Thoracic aorta (tissue), 2 donors: ENCODE measurements at regions not wholly inside any gene's neighbourhood (a gene's known extent, or its start where the extent isn't known, plus 50 kb on each side); places are given as distances from the start of the nearest gene placed in this dataset.

Experiments
- ATAC-seq: fragments of 150-250 bp; one replicate; pipeline ENCODE4 v1.8.0; 2017; ENCODE audit warnings: low read depth; ENCODE audit not compliant: insufficient number of reproducible peaks, low FRiP score
- DNase-seq: peaks from one replicate; pipeline ENCODE4 v3.0.0-alpha.2; 2020; ENCODE audit warnings: low spot score
- H3K27ac ChIP-seq, 2 donors: fragments of 200-600 bp; sonication (generic); 1 replicate in 1 of 2; 2 replicates in 1 of 2; pipeline ENCODE4 v1.5.1; 2016; ENCODE audit warnings: mild to moderate bottlenecking in 2 of 2, moderate library complexity in 2 of 2
- H3K27me3 ChIP-seq: fragments of 200-600 bp; sonication (generic); replicated peaks from 2 replicates; pipeline ENCODE4 v1.6.0; 2016; ENCODE audit warnings: mild to moderate bottlenecking; ENCODE audit not compliant: insufficient read depth
- H3K36me3 ChIP-seq: fragments of 200-600 bp; sonication (generic); one replicate; pipeline ENCODE4 v1.5.1; 2016
- H3K4me1 ChIP-seq, 2 donors: fragments of 200-600 bp; sonication (generic); 1 replicate in 1 of 2; 2 replicates in 1 of 2; pipeline versions ENCODE4 v1.5.1 to v1.6.0; 2016; ENCODE audit warnings: low read depth in 2 of 2, mild to moderate bottlenecking in 1 of 2; ENCODE audit not compliant: control insufficient read depth in 1 of 2
- H3K4me3 ChIP-seq: fragments of 200-600 bp; sonication (generic); 2 replicates; pipeline ENCODE4 v1.5.1; 2016; ENCODE audit warnings: mild to moderate bottlenecking
- H3K9me3 ChIP-seq: fragments of 200-600 bp; sonication (generic); 2 replicates; pipeline ENCODE4 v1.5.1; 2016
- CTCF ChIP-seq: fragments of 200-600 bp; sonication (generic); IDR thresholded peaks from one replicate; pipeline ENCODE4 v1.5.1; 2019; ENCODE audit warnings: antibody characterized with exemption

- H3K36me3 ChIP-seq: no peaks in the 10 kb centered on the region
- no peak for TF ChIP-seq CTCF
- H3K4me1 ChIP-seq: peaks cover 20 to 69% of the 10 kb centered on the region in 2 donors
- H3K4me3 ChIP-seq: no peak overlapping the region
- ATAC-seq (no peak), DNase-seq (no peak)
- H3K9me3 ChIP-seq: no peaks in the 10 kb centered on the region
- H3K27me3 ChIP-seq: no peaks in the 10 kb centered on the region
- H3K27ac ChIP-seq: no peak overlapping the region
These were observed 200.3 kb downstream of the SNX18 start for GRCh38 chr5:54717870-54718269.

DNA sequence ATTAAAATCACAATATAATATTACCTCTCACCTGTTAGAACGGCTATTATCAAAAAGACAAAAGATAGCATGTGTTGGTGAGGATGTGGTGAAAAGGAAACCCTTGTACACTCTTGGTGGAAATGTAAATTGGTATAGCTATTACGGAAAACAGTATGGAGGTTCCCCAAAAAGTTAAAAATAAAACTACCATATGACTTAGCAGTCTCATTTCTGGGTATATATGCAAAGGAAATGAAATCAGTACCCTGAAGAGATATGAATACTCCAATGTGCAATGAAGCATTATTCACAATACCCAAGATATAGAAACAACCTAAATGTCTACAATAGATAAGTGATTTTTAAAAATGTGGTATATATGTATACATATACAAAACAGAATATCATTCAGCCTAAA lies 199.9 kb downstream of the SNX18 start:
- no peak for DNase-seq
- H3K9me3 ChIP-seq: no peaks in the 10 kb centered on the region
- no peak overlapping the region for H3K27ac ChIP-seq
- H3K4me3 ChIP-seq: no peak overlapping the region
- H3K36me3 ChIP-seq: no peaks in the 10 kb centered on the region
- H3K27me3 ChIP-seq: no peaks in the 10 kb centered on the region
- ATAC-seq: no peak
- H3K4me1 ChIP-seq: peaks cover 20 to 69% of the 10 kb centered on the region in 2 donors
- TF ChIP-seq CTCF: no peak

DNA sequence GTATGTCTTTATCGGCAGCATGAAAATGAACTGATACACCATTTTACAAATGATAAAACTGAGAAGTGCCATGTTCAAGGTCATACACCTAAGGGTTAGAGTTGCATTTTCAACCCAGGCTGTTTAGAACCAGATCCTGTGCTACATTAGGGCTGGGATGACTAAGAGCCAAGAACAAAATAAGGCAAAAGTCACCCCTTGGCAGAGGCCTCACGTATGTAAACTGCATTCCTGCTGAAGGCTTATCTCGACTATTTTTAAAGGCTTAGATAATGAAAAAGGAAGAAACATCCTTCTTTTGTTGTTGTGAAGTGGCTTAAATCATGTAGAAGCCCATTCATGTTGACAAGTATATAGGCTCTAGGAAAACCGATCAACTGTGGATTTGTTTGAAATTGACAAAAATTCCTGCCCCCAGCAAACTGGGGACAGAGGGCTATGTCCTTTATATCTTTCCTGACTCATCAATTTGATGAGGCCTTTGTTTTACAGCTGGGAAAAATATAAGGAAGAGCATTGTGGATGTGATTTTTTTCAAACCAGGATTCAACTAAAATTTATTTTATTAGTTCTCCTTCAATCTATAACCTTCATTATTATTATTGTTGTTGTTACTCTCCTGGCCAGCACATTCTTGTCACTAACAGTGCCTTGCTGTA lies 196.5 kb downstream of the SNX18 start:
- Histone ChIP-seq H3K27ac (peak overlapping the region in 1 of 2 donors; percentile 12), H3K4me1 (peaks cover 6 to 42% of the 10 kb centered on the region in 2 donors), H3K36me3 (no peaks in the 10 kb centered on the region), H3K27me3 (no peaks in the 10 kb centered on the region), H3K4me3 (no peak overlapping the region), H3K9me3 (no peaks in the 10 kb centered on the region)
- no peak for TF ChIP-seq CTCF
- DNase-seq: no peak
- peak; percentile 40 for ATAC-seq

DNA sequence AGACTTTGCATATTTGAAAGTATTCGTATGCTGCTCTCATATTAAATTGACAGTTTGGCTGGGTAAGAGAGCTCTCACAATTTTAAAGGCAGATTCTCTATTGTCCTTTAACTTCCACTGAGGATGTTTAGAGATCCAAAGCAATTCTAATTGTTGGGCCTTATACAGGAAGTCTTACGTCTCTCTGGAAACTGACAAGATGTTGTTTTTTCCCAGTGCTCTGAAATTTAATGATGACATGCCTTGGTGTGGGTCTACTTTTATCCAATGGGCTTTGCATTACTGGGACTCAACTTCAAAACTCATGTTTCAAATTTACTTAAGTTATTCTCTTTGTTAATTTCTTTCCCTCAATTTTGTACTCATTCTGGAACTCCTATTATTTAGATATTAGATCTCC lies 191.5 kb downstream of the SNX18 start:
- DNase-seq (no peak), ATAC-seq (no peak)
- no peak for TF ChIP-seq CTCF
- Histone ChIP-seq H3K9me3 (no peaks in the 10 kb centered on the region), H3K36me3 (no peaks in the 10 kb centered on the region), H3K27me3 (no peaks in the 10 kb centered on the region), H3K27ac (no peak overlapping the region), H3K4me1 (peaks cover 8 to 40% of the 10 kb centered on the region in 2 donors), H3K4me3 (no peak overlapping the region)

GRCh38 chr5:54707841-54708240 lies 190.3 kb downstream of the SNX18 start:
- H3K27me3 ChIP-seq: no peaks in the 10 kb centered on the region
- H3K27ac ChIP-seq: no peak overlapping the region
- TF ChIP-seq CTCF: no peak
- no peaks in the 10 kb centered on the region for H3K9me3 ChIP-seq
- DNase-seq (no peak), ATAC-seq (no peak)
- H3K4me3 ChIP-seq: no peak overlapping the region
- H3K36me3 ChIP-seq: no peaks in the 10 kb centered on the region
- H3K4me1 ChIP-seq: peaks cover 15 to 39% of the 10 kb centered on the region in 2 donors
